Posterior vena cava (tissue), 2 donors: ENCODE measurements at regions not wholly inside any gene's neighbourhood (a gene's known extent, or its start where the extent isn't known, plus 50 kb on each side); places are given as distances from the start of the nearest gene placed in this dataset.

Experiments
- DNase-seq: peaks from one replicate; pipeline ENCODE4 v3.0.0-alpha.2; 2020; ENCODE audit warnings: low spot score
- intact Hi-C, 2 donors: fragments of 100-400 bp; cut with DNase I; formaldehyde crosslinking; loops; one replicate each; pipeline versions ENCODE4 v1.14.1 to v1.14.2; 2022 to 2023
- donor health status: DM: yes; HTN: yes; CAD: no.
- donor health status: DM: yes; HTN: yes; CAD: no.

GRCh38 chr5:86865256-86865785 lies 247.6 kb downstream of the COX7C start:
- intact Hi-C loops = no loop called here
- no peak for DNase-seq

GRCh38 chr5:86866036-86866435 lies 248.3 kb downstream of the COX7C start:
- intact Hi-C loops = no loop called here
- no peak for DNase-seq

GRCh38 chr5:86869268-86869667 lies 251.5 kb downstream of the COX7C start:
- intact Hi-C loops = no loop called here
- DNase-seq = no peak

- intact Hi-C loops = no loop called here
- DNase-seq = no peak
Measured at GRCh38 chr5:86875539-86875938, 257.8 kb downstream of the COX7C start.

GRCh38 chr5:86878250-86878649 lies 260.5 kb downstream of the COX7C start:
- intact Hi-C loops = no loop called here
- no peak for DNase-seq

GRCh38 chr5:86879086-86879485 lies 261.3 kb downstream of the COX7C start:
- intact Hi-C loops = no loop called here

GRCh38 chr5:86880344-86880743 lies 262.6 kb downstream of the COX7C start:
- intact Hi-C loops = no loop called here
- DNase-seq = no peak

More at GRCh38 chr5:86879086-86879485, 261.3 kb downstream of the COX7C start:
- no peak for DNase-seq

- intact Hi-C loops = no loop called here
- no peak for DNase-seq
Measured at GRCh38 chr5:86880785-86881492, 263.2 kb downstream of the COX7C start.

- DNase-seq = no peak
- intact Hi-C loops = no loop called here
Measured at GRCh38 chr5:86881493-86882090, 263.9 kb downstream of the COX7C start.

- no peak for DNase-seq
- intact Hi-C loops = no loop called here
Measured at GRCh38 chr5:86884608-86885007, 266.9 kb downstream of the COX7C start.

GRCh38 chr5:86885011-86885410 lies 267.3 kb downstream of the COX7C start:
- intact Hi-C loops = no loop called here
- no peak for DNase-seq

- intact Hi-C loops = no loop called here
- no peak for DNase-seq
Measured at GRCh38 chr5:86885489-86886230, 267.9 kb downstream of the COX7C start.

GRCh38 chr5:86890375-86890774 lies 272.6 kb downstream of the COX7C start:
- intact Hi-C loops = no loop called here

GRCh38 chr5:86894056-86894455 lies 276.3 kb downstream of the COX7C start:
- no peak for DNase-seq
- intact Hi-C loops = no loop called here

More at GRCh38 chr5:86890375-86890774, 272.6 kb downstream of the COX7C start:
- no peak for DNase-seq

- intact Hi-C loops = no loop called here
- DNase-seq = no peak
Measured at GRCh38 chr5:86896916-86897315, 279.2 kb downstream of the COX7C start.

- no peak for DNase-seq
- intact Hi-C loops = no loop called here
Measured at GRCh38 chr5:86909418-86910295, 291.9 kb downstream of the COX7C start.

GRCh38 chr5:86917117-86917579 lies 299.4 kb downstream of the COX7C start:
- intact Hi-C loops = no loop called here
- no peak for DNase-seq

- intact Hi-C loops = no loop called here
- no peak for DNase-seq
Measured at GRCh38 chr5:86918246-86918645, 300.5 kb downstream of the COX7C start.

GRCh38 chr5:86926033-86926432 lies 308.3 kb downstream of the COX7C start:
- intact Hi-C loops = loop anchor here in 1 of 2 donors (5.0 kb wide), 1 partner anchor 219 kb away; no protein-coding TSS in a partner anchor
- DNase-seq = no peak
